Thyroid gland (tissue), 4 donors: ENCODE measurements at regions not wholly inside any gene's neighbourhood (a gene's known extent, or its start where the extent isn't known, plus 50 kb on each side); places are given as distances from the start of the nearest gene placed in this dataset.

Source experiments
- POLR2A ChIP-seq, 2 donors: fragments of 450-650 bp; IDR thresholded peaks; one replicate each; pipeline ENCODE4 v1.6.1; 2017; ENCODE audit warnings: antibody characterized with exemption in 2 of 2, mild to moderate bottlenecking in 2 of 2, moderate library complexity in 1 of 2
- TF ChIP-seq, protein P1 (sequence below), 6 experiments: fragments of 200-600 bp in 3 of 6; fragments of 450-650 bp in 3 of 6; sonication (generic) in 3 of 6; IDR thresholded peaks; one replicate each; pipeline ENCODE4 v1.5.1; 2016 to 2019; ENCODE audit warnings: antibody characterized with exemption in 6 of 6, mild to moderate bottlenecking in 2 of 6, inconsistent platforms in 1 of 6, moderate library complexity in 1 of 6

DNA sequence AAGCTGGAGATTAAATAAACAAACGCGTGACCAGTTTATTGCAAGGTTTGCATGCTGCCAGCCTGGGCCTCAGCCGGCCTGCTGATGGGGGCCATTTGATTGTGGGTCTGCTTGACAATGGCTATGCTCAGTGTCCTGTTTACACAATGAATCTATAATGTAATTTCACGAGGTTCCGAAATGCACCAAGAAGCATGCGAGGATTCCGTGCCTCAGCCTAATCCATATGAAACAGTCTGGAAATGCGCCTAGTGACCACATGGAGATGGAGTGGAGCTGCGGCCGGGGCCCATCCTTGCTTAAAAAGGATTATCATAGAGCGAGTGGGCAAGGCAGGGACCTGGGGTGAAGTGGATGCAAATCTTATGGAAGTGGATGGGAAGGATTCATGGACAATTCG is 382.4 kb downstream of the CDK5RAP2 start:
- TF ChIP-seq POLR2A (IDR thresholded peaks at IDR 0.05), result no peak
- TF ChIP-seq, protein P1, sequence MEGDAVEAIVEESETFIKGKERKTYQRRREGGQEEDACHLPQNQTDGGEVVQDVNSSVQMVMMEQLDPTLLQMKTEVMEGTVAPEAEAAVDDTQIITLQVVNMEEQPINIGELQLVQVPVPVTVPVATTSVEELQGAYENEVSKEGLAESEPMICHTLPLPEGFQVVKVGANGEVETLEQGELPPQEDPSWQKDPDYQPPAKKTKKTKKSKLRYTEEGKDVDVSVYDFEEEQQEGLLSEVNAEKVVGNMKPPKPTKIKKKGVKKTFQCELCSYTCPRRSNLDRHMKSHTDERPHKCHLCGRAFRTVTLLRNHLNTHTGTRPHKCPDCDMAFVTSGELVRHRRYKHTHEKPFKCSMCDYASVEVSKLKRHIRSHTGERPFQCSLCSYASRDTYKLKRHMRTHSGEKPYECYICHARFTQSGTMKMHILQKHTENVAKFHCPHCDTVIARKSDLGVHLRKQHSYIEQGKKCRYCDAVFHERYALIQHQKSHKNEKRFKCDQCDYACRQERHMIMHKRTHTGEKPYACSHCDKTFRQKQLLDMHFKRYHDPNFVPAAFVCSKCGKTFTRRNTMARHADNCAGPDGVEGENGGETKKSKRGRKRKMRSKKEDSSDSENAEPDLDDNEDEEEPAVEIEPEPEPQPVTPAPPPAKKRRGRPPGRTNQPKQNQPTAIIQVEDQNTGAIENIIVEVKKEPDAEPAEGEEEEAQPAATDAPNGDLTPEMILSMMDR (IDR thresholded peaks at IDR 0.05), result no peak
